Medulla oblongata (tissue), 1 donor: ENCODE measurements at regions not wholly inside any gene's neighbourhood (a gene's known extent, or its start where the extent isn't known, plus 50 kb on each side); places are given as distances from the start of the nearest gene placed in this dataset.

Experiments
- DNase-seq: peaks from one replicate; pipeline ENCODE4 v3.0.0-alpha.2; 2015; ENCODE audit errors: extremely low spot score

DNA sequence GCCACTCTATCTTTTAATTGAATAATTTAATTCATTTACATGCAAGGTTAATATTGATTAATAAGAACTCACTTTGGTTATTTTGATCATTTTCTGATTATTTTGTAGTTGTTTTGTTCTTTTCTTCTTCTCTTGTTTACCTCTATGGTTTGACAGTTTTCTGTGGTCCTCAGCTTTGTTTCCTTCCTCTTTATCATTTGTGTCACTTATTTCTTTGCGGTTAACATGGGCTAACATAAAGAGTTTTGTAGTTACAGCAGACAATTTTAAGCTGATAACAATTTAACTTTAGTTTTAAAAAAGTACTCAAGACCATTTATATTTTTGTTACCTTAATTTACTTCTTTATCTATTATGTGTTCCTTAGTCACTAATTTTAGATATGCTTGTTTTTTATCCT lies 1032.8 kb upstream of the RAG2 start:
- no peak for DNase-seq

DNA sequence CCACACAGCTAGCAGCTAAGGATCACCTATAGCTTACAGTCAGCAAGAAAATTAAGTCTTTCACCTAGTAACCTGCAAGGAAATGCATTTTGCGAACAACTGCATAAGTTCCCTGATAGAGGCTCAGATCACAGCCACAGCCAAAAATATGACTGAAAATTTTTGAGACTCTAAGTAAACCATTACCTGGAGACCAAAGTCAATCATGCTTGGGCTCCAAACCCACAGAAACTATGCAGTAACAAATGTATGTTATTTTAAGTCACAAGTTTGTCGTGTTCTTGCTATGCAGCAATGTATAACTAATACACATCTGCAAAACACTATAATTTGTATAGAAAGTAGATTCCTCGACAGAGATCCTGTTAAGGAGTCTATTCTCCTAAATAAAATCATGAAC lies 1025.7 kb upstream of the RAG2 start:
- DNase-seq, result no peak

DNA sequence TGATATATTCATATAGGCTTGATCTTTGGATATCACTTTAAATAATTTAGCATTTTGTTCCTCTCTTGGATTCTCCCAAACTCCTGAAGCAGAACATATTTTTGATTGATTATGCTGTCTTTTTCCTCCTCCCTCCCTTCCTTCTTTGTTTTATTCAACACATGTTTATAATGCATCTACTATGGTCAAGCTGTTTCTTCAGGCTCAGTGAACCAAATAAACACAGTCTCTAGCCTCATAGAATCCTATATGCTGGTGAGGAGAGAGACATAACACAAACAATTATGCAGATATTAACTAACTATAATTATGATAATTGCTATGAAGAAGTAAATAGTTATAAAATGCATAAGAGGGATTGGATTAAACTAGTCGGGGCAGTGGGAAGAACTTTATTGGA lies 1023.6 kb upstream of the RAG2 start:
- no peak for DNase-seq

DNA sequence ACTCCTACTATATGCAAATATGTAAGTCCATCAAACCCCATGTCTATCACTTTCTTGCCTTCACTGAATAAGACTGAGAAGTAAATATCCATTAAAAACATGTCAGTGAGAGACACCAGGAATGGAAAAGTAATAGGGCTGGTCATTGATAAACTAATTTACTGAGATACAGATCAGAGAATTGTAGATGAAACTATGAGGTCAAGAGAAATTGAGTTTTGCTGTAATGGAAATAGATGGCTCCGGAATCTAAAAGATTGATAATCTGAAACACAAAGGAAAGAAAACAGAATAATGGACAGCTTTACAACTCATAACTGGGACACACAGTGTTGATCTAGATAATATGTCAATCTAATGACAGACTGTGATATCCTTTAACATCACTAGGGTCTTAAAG lies 1018.3 kb upstream of the RAG2 start:
- no peak for DNase-seq

DNA sequence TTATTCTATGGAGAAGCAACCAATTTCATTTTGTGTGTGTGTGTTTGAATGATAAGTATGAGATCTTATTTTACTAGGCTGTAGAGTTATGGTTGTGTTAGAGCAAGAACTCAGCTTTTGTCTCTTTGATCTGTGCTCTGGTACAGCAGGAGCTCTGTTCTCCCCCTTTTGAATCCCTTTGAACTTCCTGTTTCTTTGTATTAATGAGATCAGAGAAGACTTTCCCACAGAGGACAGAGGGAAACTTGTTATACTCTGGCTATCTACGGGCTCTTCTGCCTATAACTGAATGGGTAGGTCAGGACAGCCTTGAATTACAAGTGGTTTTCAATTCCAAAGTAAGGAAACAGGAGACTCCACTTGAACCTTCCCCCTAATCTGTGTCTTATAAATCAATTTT lies 1015.0 kb upstream of the RAG2 start:
- no peak for DNase-seq

DNA sequence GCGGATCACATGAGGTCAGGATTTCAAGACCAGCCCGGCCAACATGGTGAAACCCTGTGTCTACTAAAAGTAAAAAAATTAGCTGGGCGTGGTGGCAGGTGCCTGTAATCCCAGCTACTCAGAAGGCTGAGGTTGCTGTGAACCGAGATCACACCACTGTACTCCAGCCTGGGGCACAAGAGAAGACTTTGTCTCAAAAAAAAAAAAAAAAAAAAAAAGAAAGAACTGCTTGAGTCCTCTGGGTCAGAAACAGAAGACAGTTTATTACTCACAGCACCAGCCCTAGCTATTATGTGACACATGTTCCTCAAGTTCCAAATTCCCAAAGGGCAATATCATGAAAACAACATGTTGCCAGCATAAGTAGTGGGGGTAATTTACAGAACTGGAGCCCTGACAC lies 1014.1 kb upstream of the RAG2 start:
- no peak for DNase-seq

DNA sequence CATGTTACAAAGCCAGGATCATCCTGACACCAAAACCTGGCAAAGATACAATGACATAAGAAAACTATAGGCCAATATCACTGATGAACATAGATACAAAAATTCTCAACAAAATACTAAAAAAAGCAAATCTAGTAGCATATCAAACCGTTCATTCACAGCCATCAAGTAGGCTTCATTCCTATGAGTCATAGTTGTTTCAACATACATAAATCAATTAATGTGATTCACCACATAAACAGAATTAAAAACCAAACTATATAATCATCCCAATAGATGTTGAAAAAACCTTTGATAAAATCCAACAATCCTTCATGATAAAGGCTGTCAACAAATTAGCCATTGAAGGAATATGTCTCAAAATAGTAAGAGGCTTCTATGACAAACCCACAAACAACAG lies 1007.2 kb upstream of the RAG2 start:
- no peak for DNase-seq

DNA sequence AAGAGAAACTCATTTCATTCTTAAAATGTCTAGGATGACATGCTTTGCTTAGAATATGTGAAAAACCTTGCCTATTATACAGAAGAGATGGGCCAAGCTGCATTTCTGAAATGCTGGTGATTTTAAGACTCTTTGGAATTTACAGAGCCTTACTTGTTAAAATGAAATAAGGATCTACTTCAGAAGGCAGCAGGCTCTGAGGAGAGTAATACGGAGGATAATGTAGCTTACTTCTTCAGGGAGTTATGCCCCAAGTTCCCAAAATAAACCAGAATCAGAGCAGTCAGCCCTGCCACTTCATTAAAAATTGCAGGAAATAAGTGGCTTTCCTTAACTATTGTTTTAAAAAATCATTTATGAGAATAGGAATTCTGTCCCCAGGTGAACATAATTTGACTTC lies 1000.3 kb upstream of the RAG2 start:
- no peak for DNase-seq

DNA sequence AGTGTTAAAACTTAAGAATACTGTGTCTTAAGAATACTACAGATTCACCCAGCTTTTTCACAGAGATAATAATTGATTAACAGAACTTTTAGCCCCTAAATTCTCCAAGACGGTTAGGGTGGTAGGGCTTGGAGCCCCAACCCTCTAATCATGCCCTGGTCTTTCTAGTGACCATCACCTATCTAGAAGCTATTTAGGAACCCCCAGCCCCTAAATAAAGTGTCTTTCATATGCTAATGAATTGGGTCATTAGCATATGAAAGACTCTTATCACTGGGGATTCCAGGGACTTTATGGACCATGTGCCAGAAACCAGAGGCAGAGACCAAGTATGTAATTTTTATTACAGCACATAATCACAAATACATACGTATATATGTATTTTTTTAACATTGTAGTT lies 999.7 kb upstream of the RAG2 start:
- DNase-seq, result no peak

DNA sequence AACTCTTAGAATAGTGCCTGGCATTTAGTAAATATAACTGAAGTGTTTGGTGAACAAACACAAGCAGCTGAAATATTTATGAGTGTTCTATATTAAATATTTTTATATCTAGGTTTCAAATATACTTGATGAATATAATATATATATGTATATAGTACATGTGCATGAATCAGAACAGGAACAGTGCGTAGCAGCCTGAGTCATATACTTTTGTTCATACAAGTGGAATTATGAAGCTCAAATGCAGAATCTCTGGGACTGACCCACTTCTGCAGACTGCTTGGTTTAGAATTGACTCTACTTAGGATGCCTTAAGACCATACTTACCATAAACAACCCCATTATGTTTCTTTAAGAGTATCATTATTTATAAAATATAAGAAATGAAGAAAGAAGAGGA lies 997.8 kb upstream of the RAG2 start:
- no peak for DNase-seq

DNA sequence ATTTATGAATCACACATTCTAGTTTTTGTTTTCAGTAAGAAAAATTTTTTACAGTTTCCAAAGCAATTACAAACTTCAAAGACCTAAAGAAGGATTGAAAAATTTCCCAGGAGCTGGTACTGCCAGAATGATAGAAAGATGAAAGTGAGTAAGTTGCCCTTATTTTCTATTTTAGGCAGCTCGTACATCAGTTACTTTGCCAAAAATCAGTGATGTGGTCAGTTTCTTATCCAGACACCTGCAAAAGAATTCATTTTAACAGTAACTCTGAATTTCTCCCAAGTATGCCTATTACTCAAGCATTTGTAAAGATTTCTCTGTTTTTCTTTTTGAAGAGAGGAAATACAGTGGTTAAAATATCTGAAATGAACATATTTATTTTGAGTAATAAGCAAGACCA lies 976.3 kb upstream of the RAG2 start:
- no peak for DNase-seq

DNA sequence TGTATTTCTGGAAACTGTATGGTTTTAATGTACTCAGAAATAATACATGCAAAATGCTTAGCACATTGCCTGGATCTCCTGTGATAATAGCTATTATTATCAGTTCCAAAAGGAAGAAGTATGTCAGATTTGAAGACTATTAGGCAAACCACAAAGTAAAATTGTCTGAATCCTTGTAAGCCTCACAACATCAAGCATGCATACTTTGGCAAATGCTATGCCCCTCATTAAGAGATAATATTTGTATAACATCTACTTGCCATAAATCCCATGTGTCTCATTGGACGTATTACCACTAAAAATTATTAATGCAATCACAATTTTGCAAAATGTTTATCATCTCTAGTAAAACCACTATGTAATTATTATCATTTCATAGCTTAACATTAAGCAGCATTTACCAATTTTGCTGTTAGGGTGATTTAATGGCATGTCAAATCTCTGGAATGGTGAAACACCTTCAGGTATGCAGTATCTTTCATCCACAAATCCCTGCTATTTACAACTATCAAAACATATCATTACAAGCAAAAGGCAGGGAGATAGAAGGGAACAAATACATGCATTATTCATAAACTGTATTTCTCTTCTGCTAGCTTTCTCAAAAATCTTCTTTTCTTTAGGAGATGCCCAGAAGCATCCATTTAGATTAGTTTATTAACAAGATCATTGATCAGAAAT lies 974.6 kb upstream of the RAG2 start:
- no peak for DNase-seq

DNA sequence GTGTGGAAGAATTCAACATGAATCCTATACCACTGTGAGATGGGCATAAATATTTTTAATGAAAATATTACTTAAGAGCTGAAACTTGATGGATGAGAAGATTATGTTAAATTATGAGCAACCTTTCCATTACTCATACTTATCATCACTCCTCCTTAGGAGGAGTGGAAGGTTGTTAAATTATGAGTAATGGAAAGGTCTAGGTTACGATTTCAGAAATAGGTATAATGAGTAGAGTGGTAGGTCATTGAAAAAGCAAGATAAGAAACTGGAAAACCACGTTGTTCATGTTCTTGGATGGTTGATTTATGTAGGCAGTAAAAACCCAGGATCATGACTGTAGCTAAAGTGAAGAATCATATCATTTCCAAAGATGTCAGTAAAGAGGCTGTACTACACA lies 973.2 kb upstream of the RAG2 start:
- DNase-seq, result no peak

DNA sequence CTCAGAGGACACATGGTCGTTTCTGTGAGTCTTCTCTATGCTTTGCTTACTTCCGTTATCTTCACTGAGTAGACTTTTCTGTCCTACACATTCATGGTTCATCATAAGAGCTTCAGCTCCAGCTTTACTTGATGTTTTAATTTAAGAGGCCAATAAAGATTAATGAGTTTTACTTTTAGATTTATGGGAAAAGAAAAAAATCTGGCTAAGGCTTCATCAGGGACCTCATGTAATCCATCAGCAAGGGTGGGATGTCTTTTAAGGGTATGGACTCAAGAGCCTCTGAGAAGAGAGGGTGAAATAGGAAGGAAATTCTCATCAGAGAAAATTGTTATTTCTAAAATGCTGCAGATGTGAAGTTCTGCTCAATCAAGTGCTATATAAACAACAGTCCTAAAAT lies 963.0 kb upstream of the RAG2 start:
- no peak for DNase-seq

DNA sequence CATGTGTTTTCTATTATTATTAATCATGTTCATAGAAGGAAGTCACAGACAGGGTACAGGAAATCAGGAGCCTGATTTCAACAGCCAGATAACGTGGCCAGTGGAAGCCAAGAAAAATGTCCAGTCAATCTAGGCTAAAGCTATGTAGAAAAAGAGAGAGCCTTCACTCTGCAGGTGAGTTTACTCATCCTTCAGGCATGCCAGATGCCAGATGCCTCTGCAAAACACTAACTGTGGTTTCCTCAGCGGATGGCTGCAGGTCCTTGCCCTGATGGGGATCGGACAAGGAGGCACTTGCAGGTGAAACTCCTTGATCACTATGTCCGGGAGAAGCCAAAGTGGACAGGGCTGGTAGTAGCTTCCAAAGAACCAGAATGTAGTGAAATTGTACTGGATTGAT lies 962.3 kb upstream of the RAG2 start:
- DNase-seq, result no peak

DNA sequence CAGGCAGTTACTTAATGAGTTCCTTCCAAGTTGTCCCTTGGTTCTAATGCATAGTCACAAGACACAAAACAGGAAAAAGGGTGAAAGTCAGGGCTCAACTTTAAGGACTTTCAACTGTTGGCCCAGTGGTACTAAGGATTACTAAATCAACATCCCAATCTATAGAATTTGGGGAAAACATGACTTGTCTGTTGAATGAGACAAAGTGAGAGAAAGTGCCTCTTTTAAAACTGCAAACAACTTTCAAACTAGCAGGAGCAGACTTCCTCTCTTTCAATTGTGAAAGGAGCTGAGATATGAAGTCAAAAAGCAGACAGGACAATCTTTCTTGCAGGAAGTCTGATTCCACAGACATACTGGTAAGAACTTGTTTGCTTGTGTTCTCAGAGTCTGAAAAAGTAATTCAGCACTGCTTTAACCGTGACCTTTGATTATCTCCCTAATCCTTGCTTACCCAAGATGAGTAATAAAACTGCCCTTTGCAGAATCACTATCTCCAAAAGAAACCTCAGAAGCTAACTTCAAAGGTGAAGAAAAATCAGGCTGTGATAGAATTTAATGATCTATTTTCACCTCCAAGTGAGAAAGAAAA lies 960.7 kb upstream of the RAG2 start:
- no peak for DNase-seq

DNA sequence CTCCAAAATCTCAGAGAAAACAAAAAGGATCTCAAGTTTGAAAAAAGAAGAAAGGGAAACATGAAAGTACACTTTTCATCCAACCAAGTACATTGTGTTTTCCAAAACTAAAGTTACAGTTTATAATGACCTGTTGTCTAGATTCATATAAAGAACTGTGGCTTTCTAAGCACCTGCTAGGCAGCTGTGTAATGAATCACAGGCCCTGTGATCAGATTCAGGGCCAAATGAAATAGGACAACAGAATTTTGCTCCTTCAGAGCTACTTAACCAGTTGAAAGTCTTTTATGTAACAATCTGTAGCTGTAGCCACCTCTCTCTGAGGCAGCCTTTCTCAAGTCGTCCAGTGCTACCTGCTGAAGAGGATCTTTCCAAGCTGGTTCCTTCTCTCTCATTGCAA lies 960.0 kb upstream of the RAG2 start:
- DNase-seq, result no peak

DNA sequence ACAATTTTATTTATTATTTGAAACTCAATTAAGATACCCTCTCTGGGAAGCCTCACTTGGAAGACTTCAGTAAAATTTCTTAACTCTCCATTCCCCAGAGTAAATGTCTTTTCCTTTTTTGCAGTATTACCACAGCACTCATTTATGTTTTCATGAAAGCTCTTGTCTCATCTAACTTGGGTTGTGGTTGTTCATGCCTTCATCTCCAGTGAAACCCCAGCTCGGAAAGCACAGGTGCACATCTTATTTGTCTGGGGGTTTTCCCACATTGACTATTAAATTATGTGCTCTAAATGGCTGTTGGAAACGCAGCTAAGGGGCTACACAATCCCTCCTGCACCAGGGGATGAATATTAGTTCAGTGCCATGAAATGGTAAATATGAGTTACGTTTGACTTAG lies 954.2 kb upstream of the RAG2 start:
- no peak for DNase-seq

DNA sequence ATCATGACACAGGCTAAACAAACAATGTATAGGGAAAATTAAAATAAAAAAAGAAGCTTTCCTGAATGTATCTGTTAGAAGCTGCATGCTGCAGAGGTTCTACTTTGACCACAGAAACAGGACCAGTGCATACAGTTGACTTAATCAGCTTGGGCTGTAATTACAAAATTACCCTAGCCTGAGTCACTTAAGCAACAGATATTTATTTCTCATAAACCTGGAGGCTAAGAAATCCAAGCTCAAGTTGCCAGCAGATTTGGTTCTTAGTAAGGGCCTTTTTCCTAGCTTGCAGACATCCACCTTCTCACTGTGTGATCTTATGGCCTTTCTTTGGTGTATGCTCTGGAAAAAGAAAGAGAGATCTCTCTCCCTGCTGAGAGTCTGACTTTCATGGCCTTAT lies 946.5 kb upstream of the RAG2 start:
- no peak for DNase-seq

DNA sequence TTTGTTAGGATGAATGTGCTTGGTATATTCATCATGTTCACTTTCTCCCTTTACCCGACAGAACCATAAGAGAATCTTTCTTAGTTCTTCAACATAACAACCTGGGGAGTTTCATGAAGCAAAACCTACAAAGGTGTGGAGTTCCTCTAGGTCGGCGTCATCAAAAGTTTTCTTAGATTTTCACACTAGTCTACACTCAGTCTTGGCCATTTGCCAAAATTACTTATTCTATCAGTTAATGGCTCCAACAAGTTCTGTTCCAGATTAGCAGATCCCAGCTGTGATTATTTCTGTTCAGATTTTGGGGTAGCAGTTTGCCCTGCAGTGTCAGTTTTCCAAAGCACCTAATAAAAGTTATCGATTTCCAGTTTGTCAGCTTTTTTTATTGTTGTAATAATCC lies 935.8 kb upstream of the RAG2 start:
- DNase-seq, result no peak

DNA sequence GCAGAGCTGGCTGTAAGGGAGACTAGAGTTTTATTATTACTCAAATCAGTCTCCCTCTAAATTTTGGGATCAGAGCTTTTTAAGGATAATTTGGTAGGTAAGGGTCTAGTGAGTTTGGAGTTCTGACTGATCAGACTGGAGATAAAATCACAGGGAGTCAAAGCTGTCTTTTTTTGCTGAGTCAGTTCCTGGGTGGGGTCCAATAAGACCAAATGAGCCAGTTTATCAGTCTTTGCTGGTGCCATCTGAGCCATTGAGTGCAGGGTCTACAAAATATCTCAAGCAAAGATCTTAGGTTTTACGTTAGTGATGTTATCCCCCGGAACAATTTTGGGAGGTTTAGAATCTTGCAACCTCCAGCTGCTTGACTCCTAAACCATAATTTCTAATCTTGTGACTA lies 935.1 kb upstream of the RAG2 start:
- no peak for DNase-seq

DNA sequence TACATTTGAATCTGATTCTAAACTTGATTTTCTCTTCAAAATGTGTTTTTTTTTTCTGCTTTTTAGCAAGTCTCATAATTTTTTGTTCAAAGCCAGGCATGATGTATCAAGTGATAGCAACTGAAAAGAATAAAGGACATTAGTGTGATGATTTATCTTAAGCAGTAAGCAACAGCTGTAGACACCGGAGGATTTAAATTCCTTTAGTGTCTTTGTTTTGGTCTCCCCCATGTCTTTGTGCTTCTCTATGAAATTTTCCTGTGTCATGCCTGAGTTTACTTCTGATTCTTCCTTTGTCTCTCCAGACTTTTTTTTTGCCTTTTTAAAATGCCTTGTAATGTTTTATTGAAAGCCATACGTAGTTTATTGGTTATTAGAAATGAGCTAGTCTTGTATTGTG lies 934.2 kb upstream of the RAG2 start:
- no peak for DNase-seq

DNA sequence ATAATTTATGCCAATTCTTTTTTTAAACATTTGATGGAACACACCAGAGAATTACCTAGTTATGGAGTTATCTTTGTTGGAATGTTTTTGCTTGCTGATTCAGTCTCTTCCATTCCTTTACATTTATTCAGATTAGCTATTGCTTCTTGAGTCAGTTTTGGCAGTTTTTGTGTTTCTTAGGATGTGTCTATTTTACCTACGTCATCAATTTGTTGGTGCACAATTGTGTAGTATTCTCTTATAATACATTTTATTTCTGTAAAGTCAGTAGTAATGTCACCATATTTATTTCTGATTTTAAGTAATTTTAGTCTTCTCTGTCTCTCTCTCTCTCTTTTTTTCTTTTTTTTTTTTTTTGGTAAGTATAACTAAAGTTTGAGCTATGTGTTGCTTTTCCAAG lies 929.5 kb upstream of the RAG2 start:
- DNase-seq, result no peak

DNA sequence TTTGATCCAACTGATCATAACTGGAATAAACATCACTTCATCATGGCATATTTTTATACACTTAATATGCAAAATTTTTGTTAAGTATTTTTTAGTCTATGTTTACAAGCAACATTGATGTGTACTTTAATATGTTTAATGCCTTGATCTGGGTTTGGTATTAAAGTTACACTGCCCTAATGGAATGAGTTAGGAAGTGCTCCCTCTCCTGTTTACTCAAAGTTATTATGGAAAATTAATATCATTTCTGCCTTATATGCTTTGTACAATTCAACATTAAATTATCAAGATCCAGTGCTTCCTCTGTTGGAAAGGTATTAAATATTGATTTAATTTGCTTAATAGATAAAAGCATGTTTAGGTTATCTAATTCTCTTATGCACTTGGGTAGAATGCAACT lies 927.3 kb upstream of the RAG2 start:
- no peak for DNase-seq
